IPS-NIHi7 (cell line): ENCODE measurements at regions not wholly inside any gene's neighbourhood (a gene's known extent, or its start where the extent isn't known, plus 50 kb on each side); places are given as distances from the start of the nearest gene placed in this dataset.
"Not testable (repeated sequence)": the region's sequence is repeated elsewhere in the genome, so short reads cannot be mapped to it uniquely, and the experiment has no call there.

Experiments used
- DNase-seq: peaks from one replicate; pipeline ENCODE4 v3.0.0; 2012; ENCODE audit warnings: mixed read lengths; ENCODE audit errors: extremely low spot score

GRCh38 chr22:47543447-47543846 lies 781.0 kb downstream of the TBC1D22A start:
- DNase-seq = no peak

- no peak for DNase-seq
Observed at GRCh38 chr22:47540011-47540410, 777.6 kb downstream of the TBC1D22A start.

- DNase-seq = no peak
Observed at GRCh38 chr22:47539374-47539773, 776.9 kb downstream of the TBC1D22A start.

GRCh38 chr22:47535681-47536080 lies 773.2 kb downstream of the TBC1D22A start:
- no peak for DNase-seq

GRCh38 chr22:47534804-47535410 lies 772.5 kb downstream of the TBC1D22A start:
- no peak for DNase-seq

- DNase-seq = no peak
Observed at GRCh38 chr22:47533961-47534803, 771.7 kb downstream of the TBC1D22A start.

GRCh38 chr22:47517062-47517461 lies 754.6 kb downstream of the TBC1D22A start:
- DNase-seq = no peak

GRCh38 chr22:47515384-47516125 lies 753.1 kb downstream of the TBC1D22A start:
- no peak for DNase-seq

GRCh38 chr22:47512617-47513016 lies 750.2 kb downstream of the TBC1D22A start:
- no peak for DNase-seq

GRCh38 chr22:47504962-47505361 lies 742.5 kb downstream of the TBC1D22A start:
- no peak for DNase-seq

GRCh38 chr22:47498969-47499495 lies 736.6 kb downstream of the TBC1D22A start:
- DNase-seq = no peak

GRCh38 chr22:47497666-47498065 lies 735.2 kb downstream of the TBC1D22A start:
- DNase-seq = no peak

GRCh38 chr22:47495110-47495509 lies 732.7 kb downstream of the TBC1D22A start:
- DNase-seq = no peak

- not testable (repeated sequence) for DNase-seq
Observed at GRCh38 chr22:47488131-47488530, 725.7 kb downstream of the TBC1D22A start.

GRCh38 chr22:47486569-47487312 lies 724.3 kb downstream of the TBC1D22A start:
- no peak for DNase-seq

- DNase-seq = no peak
Observed at GRCh38 chr22:47484960-47485569, 722.6 kb downstream of the TBC1D22A start.

GRCh38 chr22:47476231-47476630 lies 713.8 kb downstream of the TBC1D22A start:
- DNase-seq = no peak

GRCh38 chr22:47474895-47475294 lies 712.4 kb downstream of the TBC1D22A start:
- no peak for DNase-seq

- DNase-seq = no peak
Observed at GRCh38 chr22:47474464-47474863, 712.0 kb downstream of the TBC1D22A start.

- no peak for DNase-seq
Observed at GRCh38 chr22:47472636-47473035, 710.2 kb downstream of the TBC1D22A start.

- DNase-seq = no peak
Observed at GRCh38 chr22:47471406-47471805, 709.0 kb downstream of the TBC1D22A start.
